H9 (cell line): ENCODE measurements at regions not wholly inside any gene's neighbourhood (a gene's known extent, or its start where the extent isn't known, plus 50 kb on each side); places are given as distances from the start of the nearest gene placed in this dataset.

Source experiments
- DNase-seq: peaks from one replicate; pipeline ENCODE4 v3.0.0-alpha.2; 2017
- H2AFZ ChIP-seq: one replicate; pipeline ENCODE4 v1.6.1; 2013; ENCODE audit warnings: mild to moderate bottlenecking, low read length, control low read depth, moderate library complexity
- H2AK5ac ChIP-seq: 2 replicates; pipeline ENCODE4 v1.6.1; 2013; ENCODE audit warnings: low read length, control low read depth, mixed read lengths; ENCODE audit not compliant: insufficient read length
- H2BK120ac ChIP-seq: one replicate; pipeline ENCODE4 v1.6.1; 2013; ENCODE audit warnings: low read depth, mild to moderate bottlenecking, low read length, control low read depth, inconsistent platforms; ENCODE audit not compliant: poor library complexity, severe bottlenecking
- H2BK12ac ChIP-seq: 2 replicates; pipeline ENCODE4 v1.6.1; 2013; ENCODE audit warnings: low read length, control low read depth, mixed read lengths, low read depth; ENCODE audit not compliant: insufficient read length
- H2BK15ac ChIP-seq: 2 replicates; pipeline ENCODE4 v1.6.1; 2013; ENCODE audit warnings: low read depth, low read length, control low read depth
- H2BK20ac ChIP-seq: one replicate; pipeline ENCODE4 v1.6.1; 2013; ENCODE audit warnings: low read depth, mild to moderate bottlenecking, low read length, control low read depth, inconsistent platforms; ENCODE audit not compliant: poor library complexity, severe bottlenecking
- H2BK5ac ChIP-seq: 2 replicates; pipeline ENCODE4 v1.6.1; 2013; ENCODE audit warnings: low read length, control low read depth, mixed read lengths; ENCODE audit not compliant: insufficient read length
- H3K14ac ChIP-seq: 2 replicates; pipeline ENCODE4 v1.6.1; 2013; ENCODE audit warnings: low read length, control low read depth; ENCODE audit not compliant: insufficient read depth
- H3K18ac ChIP-seq: 2 replicates; pipeline ENCODE4 v1.6.1; 2013; ENCODE audit warnings: low read depth, mild to moderate bottlenecking, mixed read lengths, low read length, control low read depth; ENCODE audit not compliant: insufficient read length
- H3K23ac ChIP-seq: 2 replicates; pipeline ENCODE4 v1.6.1; 2013; ENCODE audit warnings: low read length, control low read depth, mixed read lengths, low read depth; ENCODE audit not compliant: insufficient read length
- H3K23me2 ChIP-seq: 2 replicates; pipeline ENCODE4 v1.6.1; 2013; ENCODE audit warnings: low read depth, mild to moderate bottlenecking, mixed read lengths, low read length, control low read depth; ENCODE audit not compliant: insufficient read length, poor library complexity, severe bottlenecking
- H3K27ac ChIP-seq: 2 replicates; pipeline ENCODE4 v1.5.1; 2013; ENCODE audit warnings: low read length, control low read depth, mixed read lengths, low read depth; ENCODE audit not compliant: insufficient read length
- H3K27me3 ChIP-seq: 2 replicates; pipeline ENCODE4 v1.6.1; 2013; ENCODE audit warnings: low read length, control low read depth, inconsistent platforms; ENCODE audit not compliant: insufficient read depth
- H3K4ac ChIP-seq: 2 replicates; pipeline ENCODE4 v1.6.1; 2013; ENCODE audit warnings: low read depth, mild to moderate bottlenecking, control low read depth, inconsistent platforms, low read length, moderate library complexity
- H3K4me1 ChIP-seq: 2 replicates; pipeline ENCODE4 v1.6.1; 2013; ENCODE audit warnings: low read length, control low read depth, inconsistent platforms; ENCODE audit not compliant: insufficient read depth
- H3K4me2 ChIP-seq: 2 replicates; pipeline ENCODE4 v1.6.1; 2013; ENCODE audit warnings: low read length, control low read depth, mixed read lengths; ENCODE audit not compliant: insufficient read length, insufficient read depth
- H3K56ac ChIP-seq: 2 replicates; pipeline ENCODE4 v1.6.1; 2013; ENCODE audit warnings: low read depth, mild to moderate bottlenecking, mixed read lengths, low read length, control low read depth; ENCODE audit not compliant: insufficient read length
- H3K79me1 ChIP-seq: 2 replicates; pipeline ENCODE4 v1.6.1; 2013; ENCODE audit warnings: low read depth, mild to moderate bottlenecking, moderate library complexity, low read length, control low read depth, inconsistent platforms; ENCODE audit not compliant: insufficient read depth, poor library complexity, severe bottlenecking
- H3K79me2 ChIP-seq: 2 replicates; pipeline ENCODE4 v1.6.1; 2013; ENCODE audit warnings: low read length, control low read depth, inconsistent platforms; ENCODE audit not compliant: insufficient read depth
- H3K9ac ChIP-seq: 2 replicates; pipeline ENCODE4 v1.6.1; 2013; ENCODE audit warnings: low read length, control low read depth, mixed read lengths; ENCODE audit not compliant: insufficient read length; ENCODE audit errors: extremely low read depth
- H3K9me3 ChIP-seq: one replicate; pipeline ENCODE4 v1.6.1; 2013; ENCODE audit warnings: low read depth, low read length, inconsistent platforms; ENCODE audit not compliant: control insufficient read depth
- H3T11ph ChIP-seq: one replicate; pipeline ENCODE4 v1.6.1; 2013; ENCODE audit warnings: mild to moderate bottlenecking, low read length, control low read depth, inconsistent platforms
- H4K20me1 ChIP-seq: one replicate; pipeline ENCODE4 v1.6.1; 2013; ENCODE audit not compliant: control insufficient read depth, insufficient read length, insufficient read depth
- H4K5ac ChIP-seq: 2 replicates; pipeline ENCODE4 v1.6.1; 2013; ENCODE audit warnings: low read depth, mild to moderate bottlenecking, mixed read lengths, low read length, control low read depth; ENCODE audit not compliant: insufficient read length
- H4K8ac ChIP-seq: replicated peaks from 2 replicates; pipeline ENCODE4 v1.6.1; 2013; ENCODE audit warnings: low read length, control low read depth, mixed read lengths, low read depth; ENCODE audit not compliant: insufficient read length
- H4K91ac ChIP-seq: 2 replicates; pipeline ENCODE4 v1.6.1; 2013; ENCODE audit warnings: low read depth, mild to moderate bottlenecking, moderate library complexity, mixed read lengths, low read length, control low read depth; ENCODE audit not compliant: insufficient read length
- H3K27ac Mint-ChIP-seq, 3 experiments: 2 replicates in 2 of 3; 3 replicates in 1 of 3; pipeline ENCODE4 v1.8.0; 2020 to 2021; ENCODE audit warnings: mixed read lengths in 3 of 3, mild to moderate bottlenecking in 1 of 3, moderate library complexity in 1 of 3
- H3K27me3 Mint-ChIP-seq: 2 replicates; pipeline ENCODE4 v1.8.0; 2021; ENCODE audit warnings: low read depth, mild to moderate bottlenecking, moderate library complexity, mixed read lengths
- H3K36me3 Mint-ChIP-seq, 3 experiments: 2 replicates in 2 of 3; 3 replicates in 1 of 3; pipeline ENCODE4 v1.8.0; 2020 to 2021; ENCODE audit warnings: low read depth in 3 of 3, mixed read lengths in 3 of 3; ENCODE audit not compliant: insufficient read depth in 1 of 3
- H3K4me1 Mint-ChIP-seq, 2 experiments: 2 replicates each; pipeline ENCODE4 v1.8.0; 2020; ENCODE audit warnings: mixed read lengths in 2 of 2
- H3K4me3 Mint-ChIP-seq, 2 experiments: 2 replicates in 1 of 2; 3 replicates in 1 of 2; pipeline ENCODE4 v1.8.0; 2020 to 2021; ENCODE audit warnings: mild to moderate bottlenecking in 2 of 2, mixed read lengths in 2 of 2, moderate library complexity in 1 of 2
- H3K9me3 Mint-ChIP-seq, 2 experiments: 2 replicates in 1 of 2; 3 replicates in 1 of 2; pipeline ENCODE4 v1.8.0; 2020; ENCODE audit warnings: mild to moderate bottlenecking in 2 of 2, mixed read lengths in 2 of 2, moderate library complexity in 1 of 2
- WGBS: extraction: QIAGEN DNeasy Blood & Tissue Kit; methylation state at CpG from one replicate; pipeline ENCODE4 v1.1.7; 2013; ENCODE audit warnings: missing lambda C conversion rate, low lambda C conversion rate, mixed read lengths; ENCODE audit not compliant: insufficient read length; ENCODE audit errors: extremely low coverage; 5-methylcytosine and 5-hydroxymethylcytosine counted together
- TF ChIP-seq, protein P1 (sequence below): fragments of 200-600 bp; sonication (generic); conservative IDR thresholded peaks from 3 replicates; pipeline ENCODE4 v1.8.0; 2021; ENCODE audit warnings: antibody characterized with exemption, mild to moderate bottlenecking

DNA sequence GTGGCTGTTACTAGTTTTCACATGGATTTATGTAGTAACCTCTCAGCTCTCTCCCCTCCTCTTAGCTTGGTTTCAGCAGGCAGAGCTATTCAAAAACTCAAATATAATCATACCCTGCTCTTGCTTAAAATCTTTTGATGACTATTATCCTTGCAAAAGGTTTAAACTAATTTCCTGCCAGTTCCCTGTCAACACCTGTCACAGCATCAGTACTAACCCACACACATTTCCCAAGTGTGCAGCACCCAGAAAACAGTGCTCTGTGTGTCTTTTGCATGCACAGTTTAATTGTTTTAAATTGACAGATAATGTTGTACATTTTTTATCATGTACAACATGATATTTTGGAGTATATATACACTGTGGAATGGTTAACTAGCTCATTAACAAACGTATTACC is 202.0 kb downstream of the PAPSS1 start:
- H3K27ac ChIP-seq: no peak overlapping the region
- TF ChIP-seq, protein P1, sequence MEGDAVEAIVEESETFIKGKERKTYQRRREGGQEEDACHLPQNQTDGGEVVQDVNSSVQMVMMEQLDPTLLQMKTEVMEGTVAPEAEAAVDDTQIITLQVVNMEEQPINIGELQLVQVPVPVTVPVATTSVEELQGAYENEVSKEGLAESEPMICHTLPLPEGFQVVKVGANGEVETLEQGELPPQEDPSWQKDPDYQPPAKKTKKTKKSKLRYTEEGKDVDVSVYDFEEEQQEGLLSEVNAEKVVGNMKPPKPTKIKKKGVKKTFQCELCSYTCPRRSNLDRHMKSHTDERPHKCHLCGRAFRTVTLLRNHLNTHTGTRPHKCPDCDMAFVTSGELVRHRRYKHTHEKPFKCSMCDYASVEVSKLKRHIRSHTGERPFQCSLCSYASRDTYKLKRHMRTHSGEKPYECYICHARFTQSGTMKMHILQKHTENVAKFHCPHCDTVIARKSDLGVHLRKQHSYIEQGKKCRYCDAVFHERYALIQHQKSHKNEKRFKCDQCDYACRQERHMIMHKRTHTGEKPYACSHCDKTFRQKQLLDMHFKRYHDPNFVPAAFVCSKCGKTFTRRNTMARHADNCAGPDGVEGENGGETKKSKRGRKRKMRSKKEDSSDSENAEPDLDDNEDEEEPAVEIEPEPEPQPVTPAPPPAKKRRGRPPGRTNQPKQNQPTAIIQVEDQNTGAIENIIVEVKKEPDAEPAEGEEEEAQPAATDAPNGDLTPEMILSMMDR: no peak
- H3K9ac ChIP-seq: no peak overlapping the region

More for the DNA sequence above, 202.0 kb downstream of the PAPSS1 start:
- H3K27ac Mint-ChIP-seq: no peak overlapping the region
- H3K4me1 Mint-ChIP-seq: no peaks in the 10 kb centered on the region; a peak in 1 of 4 replicates
- Histone ChIP-seq H3K14ac (no peak overlapping the region), H4K20me1 (no peaks in the 10 kb centered on the region), H3K56ac (no peak overlapping the region), H3K27me3 (no peaks in the 10 kb centered on the region), H3K18ac (no peak overlapping the region), H4K91ac (no peak overlapping the region), H3K23me2 (no peaks in the 10 kb centered on the region), H2BK5ac (no peak overlapping the region), H2AK5ac (no peak overlapping the region), H4K8ac (no peak overlapping the region), H3K4ac (no peak overlapping the region), H3K79me1 (no peaks in the 10 kb centered on the region), H2BK120ac (no peak overlapping the region), H2AFZ (no peak overlapping the region), H2BK12ac (no peak overlapping the region), H2BK15ac (no peak overlapping the region), H3K4me1 (no peaks in the 10 kb centered on the region), H3K79me2 (no peaks in the 10 kb centered on the region), H4K5ac (no peak overlapping the region), H3K9me3 (no peaks in the 10 kb centered on the region), H3T11ph (no peak overlapping the region), H3K23ac (no peak overlapping the region), H2BK20ac (no peak overlapping the region), H3K4me2 (no peak overlapping the region)
- H3K4me3 Mint-ChIP-seq: no peak overlapping the region
- H3K9me3 Mint-ChIP-seq: peaks cover 20 to 24% of the 10 kb centered on the region in 2 experiments
- H3K36me3 Mint-ChIP-seq: peaks cover 11 to 27% (median 19%) of the 10 kb centered on the region in 3 experiments
- no peak for DNase-seq
- H3K27me3 Mint-ChIP-seq: no peaks in the 10 kb centered on the region
- WGBS: no CpG with 5 or more reads among the region's 1 CpG
